HG03108 (cell line): ENCODE measurements at regions not wholly inside any gene's neighbourhood (a gene's known extent, or its start where the extent isn't known, plus 50 kb on each side); places are given as distances from the start of the nearest gene placed in this dataset.
"Not testable (repeated sequence)": the region's sequence is repeated elsewhere in the genome, so short reads cannot be mapped to it uniquely, and the experiment has no call there.

Experiments used
- ATAC-seq: cut with Tn5 transposase; IDR thresholded peaks from one replicate; pipeline ENCODE4 v1.9.1; 2021; ENCODE audit warnings: moderate library complexity; ENCODE audit not compliant: unreplicated experiment

- ATAC-seq, result no peak
These were observed 950.1 kb downstream of the TBL1XR1 start for GRCh38 chr3:176247191-176247590.

GRCh38 chr3:176219970-176220369 lies 977.3 kb downstream of the TBL1XR1 start:
- no peak for ATAC-seq

- ATAC-seq, result no peak
These were observed 982.5 kb downstream of the TBL1XR1 start for GRCh38 chr3:176214758-176215157.

GRCh38 chr3:176213314-176213713 lies 984.0 kb downstream of the TBL1XR1 start:
- not testable (repeated sequence) for ATAC-seq

- ATAC-seq, result no peak
These were observed 988.4 kb downstream of the TBL1XR1 start for GRCh38 chr3:176208915-176209314.

GRCh38 chr3:176208283-176208682 lies 989.0 kb downstream of the TBL1XR1 start:
- ATAC-seq, result no peak

- no peak for ATAC-seq
These were observed 990.5 kb downstream of the TBL1XR1 start for GRCh38 chr3:176206809-176207208.

GRCh38 chr3:176202652-176203051 lies 994.6 kb downstream of the TBL1XR1 start:
- ATAC-seq, result no peak

- ATAC-seq, result no peak
These were observed 1004.1 kb downstream of the TBL1XR1 start for GRCh38 chr3:176193032-176193730.

GRCh38 chr3:176190755-176191154 lies 1006.5 kb downstream of the TBL1XR1 start:
- no peak for ATAC-seq

- no peak for ATAC-seq
These were observed 1014.1 kb downstream of the TBL1XR1 start for GRCh38 chr3:176183181-176183580.

- no peak for ATAC-seq
These were observed 1023.2 kb downstream of the TBL1XR1 start for GRCh38 chr3:176174060-176174459.

GRCh38 chr3:176172492-176172891 lies 1024.8 kb downstream of the TBL1XR1 start:
- no peak for ATAC-seq

GRCh38 chr3:176167272-176167671 lies 1030.0 kb downstream of the TBL1XR1 start:
- no peak for ATAC-seq

GRCh38 chr3:176160997-176161396 lies 1036.3 kb downstream of the TBL1XR1 start:
- no peak for ATAC-seq

GRCh38 chr3:176159796-176160195 lies 1037.5 kb downstream of the TBL1XR1 start:
- no peak for ATAC-seq

GRCh38 chr3:176155012-176155411 lies 1042.3 kb downstream of the TBL1XR1 start:
- no peak for ATAC-seq

GRCh38 chr3:176149567-176149966 lies 1047.7 kb downstream of the TBL1XR1 start:
- no peak for ATAC-seq

GRCh38 chr3:176147251-176147650 lies 1050.0 kb downstream of the TBL1XR1 start:
- ATAC-seq, result no peak

GRCh38 chr3:176141837-176142236 lies 1055.4 kb downstream of the TBL1XR1 start:
- no peak for ATAC-seq

GRCh38 chr3:176120507-176120906 lies 1076.8 kb downstream of the TBL1XR1 start:
- no peak for ATAC-seq

- ATAC-seq, result no peak
These were observed 1077.5 kb downstream of the TBL1XR1 start for GRCh38 chr3:176119826-176120225.

GRCh38 chr3:176106380-176106779 lies 1090.9 kb downstream of the TBL1XR1 start:
- no peak for ATAC-seq
